GM12878 (cell line): ENCODE measurements at regions not wholly inside any gene's neighbourhood (a gene's known extent, or its start where the extent isn't known, plus 50 kb on each side); places are given as distances from the start of the nearest gene placed in this dataset.

Source experiments
- ATAC-seq: fragments of 200-7000 bp; cut with Tn5 transposase; 3 replicates; pipeline ENCODE4 v1.9.1; 2020; ENCODE audit warnings: mild to moderate bottlenecking, moderate library complexity
- BruUV-seq: library from RNA; stranded (reverse); fragments of 400-500 nt; replicated peaks from 2 replicates; lab custom pipeline; 2021; lab: Mats Ljungman, UMichigan
- CTCF ChIA-PET: fragments of 300-600 bp; sonication (Branson Sonifier 250); formaldehyde crosslinking; extraction: SDS; loops from one replicate; lab custom pipeline; 2021; ENCODE audit warnings: inconsistent platforms; lab: Yijun Ruan, JAX
- POLR2A ChIA-PET: fragments of 350-600 bp; formaldehyde crosslinking; extraction: SDS; loops from one replicate; lab custom pipeline; 2021; ENCODE audit warnings: inconsistent platforms; lab: Charles Lee
- RAD21 ChIA-PET: fragments of 300-600 bp; sonication (Branson Sonifier 250); formaldehyde crosslinking; loops from one replicate; lab custom pipeline; 2023; ENCODE audit warnings: antibody characterized with exemption; ENCODE audit not compliant: unreplicated experiment; lab: Charles Lee
- SMC1A ChIA-PET: fragments of 300-600 bp; sonication (Branson Sonifier 250); formaldehyde crosslinking; loops from one replicate; lab custom pipeline; 2023; ENCODE audit not compliant: unreplicated experiment, uncharacterized antibody; lab: Charles Lee
- DNase-seq: peaks from one replicate; pipeline ENCODE4 v3.0.0-alpha.2; 2011; ENCODE audit warnings: low read depth, low spot score
- FAIRE-seq: peaks from 3 replicates; lab custom pipeline; 2011; peaks lifted over from hg19 to GRCh38; lab: Jason Lieb, UNC
- H2AFZ ChIP-seq: 2 replicates; pipeline ENCODE4 v1.6.0; 2011; ENCODE audit warnings: low read depth, low read length, control low read depth; ENCODE audit not compliant: control insufficient read depth
- H3K27ac ChIP-seq: 2 replicates; pipeline ENCODE4 v1.5.1; 2011; ENCODE audit warnings: control low read depth; ENCODE audit not compliant: control insufficient read depth, insufficient read depth
- H3K27me3 ChIP-seq, 2 experiments: replicated peaks in 1 of 2; 2 replicates each; pipeline versions ENCODE4 v1.6.0 to v1.6.1; 2011; ENCODE audit warnings: low read length in 1 of 2; ENCODE audit not compliant: control insufficient read depth in 2 of 2, insufficient read depth in 2 of 2
- H3K36me3 ChIP-seq, 2 experiments: 2 replicates each; pipeline ENCODE4 v1.5.1; 2011; ENCODE audit warnings: low read length in 1 of 2; ENCODE audit not compliant: control insufficient read depth in 2 of 2, insufficient read depth in 2 of 2
- H3K4me1 ChIP-seq: 2 replicates; pipeline ENCODE4 v1.6.1; 2011; ENCODE audit warnings: mild to moderate bottlenecking, low read length, moderate library complexity, mixed read lengths; ENCODE audit not compliant: control insufficient read depth, insufficient read depth
- H3K4me2 ChIP-seq: 2 replicates; pipeline ENCODE4 v1.6.0; 2011; ENCODE audit warnings: control low read depth; ENCODE audit not compliant: control insufficient read depth, insufficient read depth
- H3K4me3 ChIP-seq: fragments of 200-600 bp; sonication (generic); 2 replicates; pipeline ENCODE4 v1.5.1; 2016
- H3K79me2 ChIP-seq: 2 replicates; pipeline ENCODE4 v1.6.0; 2011; ENCODE audit warnings: low read length; ENCODE audit not compliant: control insufficient read depth, insufficient read depth
- H3K9ac ChIP-seq: 2 replicates; pipeline ENCODE4 v1.8.0; 2011; ENCODE audit warnings: low read length, control low read depth, mixed read lengths; ENCODE audit not compliant: control insufficient read depth, insufficient read depth
- H3K9me3 ChIP-seq: replicated peaks from 3 replicates; pipeline ENCODE4 v1.5.1; 2011; ENCODE audit warnings: mild to moderate bottlenecking, low read length; ENCODE audit not compliant: control insufficient read depth, insufficient read depth
- H4K20me1 ChIP-seq: 2 replicates; pipeline ENCODE4 v1.6.0; 2011; ENCODE audit not compliant: control insufficient read depth, insufficient read depth
- ASH2L ChIP-seq: fragments of 300-600, 200-600 bp; sonication (generic); IDR thresholded peaks from 2 replicates; pipeline ENCODE4 v1.6.1; 2017; ENCODE audit warnings: low read depth, mild to moderate bottlenecking, borderline replicate concordance
- ATF7 ChIP-seq: fragments of 450-650 bp; IDR thresholded peaks from 2 replicates; pipeline ENCODE4 v1.6.1; 2016; ENCODE audit warnings: low read depth, mild to moderate bottlenecking
- CHD4 ChIP-seq: fragments of 200-600 bp; sonication (generic); IDR thresholded peaks from 2 replicates; pipeline ENCODE4 v1.6.1; 2016; ENCODE audit warnings: mild to moderate bottlenecking
- EGR1 ChIP-seq, 2 experiments: IDR thresholded peaks; 1 replicate in 1 of 2; 2 replicates in 1 of 2; pipeline ENCODE4 v1.6.1; 2011 to 2012; ENCODE audit warnings: low read depth in 2 of 2, low read length in 2 of 2, borderline replicate concordance in 1 of 2, mild to moderate bottlenecking in 1 of 2, moderate library complexity in 1 of 2
- EP300 ChIP-seq, 2 experiments: fragments of 150-350 bp in 1 of 2; IDR thresholded peaks; 2 replicates each; pipeline ENCODE4 v1.6.1; 2011 to 2012; ENCODE audit warnings: low read depth in 2 of 2, low read length in 2 of 2, borderline replicate concordance in 1 of 2, improper control_type of control experiment in 1 of 2, inconsistent platforms in 1 of 2; ENCODE audit not compliant: control insufficient read depth in 1 of 2
- JUND ChIP-seq: IDR thresholded peaks from 2 replicates; pipeline ENCODE4 v1.6.1; 2012; ENCODE audit warnings: low read depth, mild to moderate bottlenecking, low read length, improper control_type of control experiment, moderate library complexity
- MTA2 ChIP-seq: fragments of 450-650 bp; IDR thresholded peaks from 2 replicates; pipeline ENCODE4 v1.6.1; 2016; ENCODE audit warnings: low read depth, mild to moderate bottlenecking, moderate library complexity
- NBN ChIP-seq: fragments of 450-650 bp; IDR thresholded peaks from 2 replicates; pipeline ENCODE4 v1.6.1; 2016
- NFYB ChIP-seq: IDR thresholded peaks from 2 replicates; pipeline ENCODE4 v1.6.1; 2011; ENCODE audit warnings: low read depth, mild to moderate bottlenecking, low read length, improper control_type of control experiment, moderate library complexity; ENCODE audit not compliant: insufficient read depth
- NR2F1 ChIP-seq: fragments of 450-650 bp; conservative IDR thresholded peaks from 2 replicates; pipeline ENCODE4 v1.6.1; 2017; ENCODE audit warnings: mild to moderate bottlenecking
- RBBP5 ChIP-seq: fragments of 200-600 bp; sonication (generic); conservative IDR thresholded peaks from 2 replicates; pipeline ENCODE4 v1.6.1; 2016
- SMAD5 ChIP-seq: IDR thresholded peaks from 2 replicates; pipeline ENCODE4 v1.6.1; 2016; ENCODE audit warnings: antibody characterized with exemption, low read depth
- SMC3 ChIP-seq: IDR thresholded peaks from 2 replicates; pipeline ENCODE4 v1.6.1; 2011; ENCODE audit warnings: low read length, improper control_type of control experiment, borderline replicate concordance
- SUPT20H ChIP-seq: IDR thresholded peaks from 2 replicates; pipeline ENCODE4 v1.6.1; 2011; ENCODE audit warnings: low read depth, mild to moderate bottlenecking, low read length, moderate library complexity, borderline replicate concordance; ENCODE audit not compliant: control insufficient read depth
- TAF1 ChIP-seq: IDR thresholded peaks from 2 replicates; pipeline ENCODE4 v1.6.1; 2011; ENCODE audit warnings: mild to moderate bottlenecking, low read depth, low read length, borderline replicate concordance
- TARDBP ChIP-seq: IDR thresholded peaks from 2 replicates; pipeline ENCODE4 v1.6.1; 2016; ENCODE audit warnings: borderline replicate concordance
- ZSCAN29 ChIP-seq: fragments of 450-650 bp; IDR thresholded peaks from 2 replicates; pipeline ENCODE4 v1.6.1; 2017; ENCODE audit warnings: mild to moderate bottlenecking, moderate library complexity
- WGBS: methylation state at CpG from one replicate; pipeline ENCODE4 v1.1.6; 2016; ENCODE audit warnings: low lambda C conversion rate; ENCODE audit not compliant: insufficient replicate concordance, insufficient coverage; ENCODE audit errors: missing lambda C conversion rate; 5-methylcytosine and 5-hydroxymethylcytosine counted together
- in situ Hi-C: fragments of 300-500 bp; cut with MboI; formaldehyde crosslinking; loops from 9 replicates; pipeline ENCODE4 v1.14.3; 2018; ENCODE audit warnings: mixed read lengths
- intact Hi-C: fragments of 100-400 bp; cut with micrococcal nuclease; formaldehyde crosslinking; loops from one replicate; pipeline ENCODE4 v1.14.2; 2022; ENCODE audit not compliant: unreplicated experiment

- TF ChIP-seq ZSCAN29, result no peak
- no peak for TF ChIP-seq TAF1
- no peak for TF ChIP-seq SMAD5
- TF ChIP-seq CHD4, result no peak
- no peak for TF ChIP-seq NFYB
- no peak for TF ChIP-seq SUPT20H
- no peak for TF ChIP-seq RBBP5
- TF ChIP-seq MTA2, result no peak
- TF ChIP-seq ATF7, result no peak
- TF ChIP-seq EGR1 (IDR thresholded peaks at IDR 0.05; ENCODE audit: borderline replicate concordance in 1 of 2, low read depth in 2 of 2, low read length in 2 of 2), result no peak
- no peak for TF ChIP-seq JUND
- no peak for TF ChIP-seq NR2F1
- TF ChIP-seq SMC3, result no peak
- TF ChIP-seq NBN, result no peak
- no peak for TF ChIP-seq TARDBP
- TF ChIP-seq EP300 (IDR thresholded peaks at IDR 0.05; ENCODE audit: borderline replicate concordance in 1 of 2, control insufficient read depth in 1 of 2, low read depth in 2 of 2, low read length in 2 of 2), result no peak
- no peak for TF ChIP-seq ASH2L
- intact Hi-C loops (no loop called here), in situ Hi-C loops (no loop called here)
- DNase-seq, result no peak
- ChIA-PET CTCF (no interaction called here), POLR2A (no interaction called here), RAD21 (no interaction called here), SMC1A (no interaction called here)
- Histone ChIP-seq H3K27ac (no peak overlapping the region), H2AFZ (no peak overlapping the region), H3K27me3 (no peaks in the 10 kb centered on the region), H3K9me3 (no peaks in the 10 kb centered on the region), H4K20me1 (no peaks in the 10 kb centered on the region), H3K9ac (no peak overlapping the region), H3K4me3 (no peak overlapping the region), H3K4me2 (no peak overlapping the region), H3K79me2 (no peaks in the 10 kb centered on the region), H3K4me1 (no peaks in the 10 kb centered on the region), H3K36me3 (no peaks in the 10 kb centered on the region)
- FAIRE-seq, result no peak
- BruUV-seq, result no TSS peak
- ATAC-seq, result no peak
- WGBS, result 33% methylated on average over 4 of the region's 4 CpGs
Measured at GRCh38 chr6:85749236-85749635, 106.5 kb upstream of the SYNCRIP start.
